Activated CD8-positive, alpha-beta memory T cell treated with anti-CD3 and anti-CD28 coated beads for 1 hour (primary cell): ENCODE measurements at regions not wholly inside any gene's neighbourhood (a gene's known extent, or its start where the extent isn't known, plus 50 kb on each side); places are given as distances from the start of the nearest gene placed in this dataset.

ENCODE experiments used
- DNase-seq, 2 donors: peaks; one replicate each; pipeline ENCODE4 v3.0.0-alpha.2; 2020; ENCODE audit warnings: low read depth in 1 of 2; ENCODE audit errors: extremely low read depth in 1 of 2

- DNase-seq: no peak
Measured at GRCh38 chr2:57862153-57862552, 184.5 kb upstream of the VRK2 start.

- DNase-seq: no peak
Measured at GRCh38 chr2:57862727-57863126, 183.9 kb upstream of the VRK2 start.

GRCh38 chr2:57864926-57865325, 181.7 kb upstream of the VRK2 start:
- no peak for DNase-seq

GRCh38 chr2:57867730-57868129, 178.9 kb upstream of the VRK2 start:
- no peak for DNase-seq

GRCh38 chr2:57868619-57869139, 177.9 kb upstream of the VRK2 start:
- no peak for DNase-seq

GRCh38 chr2:57869758-57870344, 176.8 kb upstream of the VRK2 start:
- no peak for DNase-seq

- no peak for DNase-seq
Measured at GRCh38 chr2:57876313-57876712, 170.3 kb upstream of the VRK2 start.

- DNase-seq: no peak
Measured at GRCh38 chr2:57877811-57878170, 168.8 kb upstream of the VRK2 start.

GRCh38 chr2:57878171-57878865, 168.3 kb upstream of the VRK2 start:
- no peak for DNase-seq

- DNase-seq: no peak
Measured at GRCh38 chr2:57878866-57879210, 167.8 kb upstream of the VRK2 start.

GRCh38 chr2:57880446-57880845, 166.2 kb upstream of the VRK2 start:
- DNase-seq: no peak

GRCh38 chr2:57880967-57881366, 165.6 kb upstream of the VRK2 start:
- no peak for DNase-seq

- DNase-seq: no peak
Measured at GRCh38 chr2:57881998-57882888, 164.4 kb upstream of the VRK2 start.

- no peak for DNase-seq
Measured at GRCh38 chr2:57882895-57883515, 163.6 kb upstream of the VRK2 start.

GRCh38 chr2:57884281-57884680, 162.3 kb upstream of the VRK2 start:
- DNase-seq: no peak

- no peak for DNase-seq
Measured at GRCh38 chr2:57885742-57886141, 160.9 kb upstream of the VRK2 start.

GRCh38 chr2:57886161-57886786, 160.3 kb upstream of the VRK2 start:
- no peak for DNase-seq

- no peak for DNase-seq
Measured at GRCh38 chr2:57888463-57888862, 158.1 kb upstream of the VRK2 start.

GRCh38 chr2:57890464-57890863, 156.1 kb upstream of the VRK2 start:
- DNase-seq: no peak

GRCh38 chr2:57891086-57891712, 155.4 kb upstream of the VRK2 start:
- DNase-seq: no peak
